ENCODE measurements at regions not wholly inside any gene's neighbourhood (a gene's known extent, or its start where the extent isn't known, plus 50 kb on each side); places are given as distances from the start of the nearest gene placed in this dataset.

DNA sequence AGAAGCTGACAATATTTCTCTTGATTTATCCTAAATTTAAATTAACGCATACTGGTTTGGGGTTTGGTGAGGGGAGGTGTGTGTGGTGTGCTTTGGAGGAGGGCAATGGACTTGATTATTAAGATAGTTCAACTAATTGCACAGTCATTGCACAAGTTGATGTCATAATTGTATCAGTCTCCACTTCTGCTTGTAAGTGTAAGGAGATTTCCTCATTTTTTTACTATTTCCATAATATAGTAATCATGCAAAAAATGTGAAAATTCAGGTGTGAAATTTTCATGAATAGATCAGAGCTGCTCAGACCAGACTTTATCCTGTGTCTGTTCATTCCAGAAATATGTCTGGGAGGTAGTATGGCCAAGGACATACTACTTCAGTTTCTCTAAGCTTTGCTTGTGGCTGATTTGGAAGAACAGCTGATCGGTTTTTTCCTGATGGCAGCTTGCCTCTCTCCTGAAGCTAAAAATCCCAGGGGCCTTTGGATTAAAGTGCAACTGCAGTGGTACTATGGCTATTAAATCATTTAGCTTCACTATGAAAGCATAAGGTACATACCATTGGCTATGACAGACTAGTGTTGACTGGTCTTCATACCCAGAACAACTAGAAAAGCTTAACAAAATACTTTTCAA is 201.8 kb upstream of the MIR17HG start:
- Histone ChIP-seq H3K4me3 (ENCODE audit: insufficient read depth, low read depth, low read length) (no peak overlapping the region), H4K20me1 (ENCODE audit: insufficient read depth, low read length) (no peaks in the 10 kb centered on the region), H2BK120ac (ENCODE audit: low read depth, low read length) (no peak overlapping the region), H4K91ac (ENCODE audit: insufficient read depth, low read depth, low read length) (no peak overlapping the region), H2BK15ac (ENCODE audit: low read depth, low read length) (no peak overlapping the region), H4K5ac (ENCODE audit: low read depth, low read length) (no peak overlapping the region), H2BK5ac (ENCODE audit: low read depth, low read length, poor library complexity, severe bottlenecking) (no peak overlapping the region), H2BK20ac (ENCODE audit: low read depth, low read length) (no peak overlapping the region), H3K27ac (ENCODE audit: insufficient read depth, low read length) (no peak overlapping the region), H3K4me1 (ENCODE audit: control insufficient read depth, insufficient read depth, low read length) (no peaks in the 10 kb centered on the region), H3K14ac (replicated peaks; ENCODE audit: low read depth, low read length) (no peak overlapping the region), H2AK9ac (replicated peaks; ENCODE audit: low read depth, low read length, poor library complexity) (no peak overlapping the region), H3K56ac (ENCODE audit: extremely low read depth, insufficient read depth, low read length) (no peak overlapping the region), H3K9ac (ENCODE audit: low read depth, low read length) (no peak overlapping the region), H3K79me1 (ENCODE audit: low read depth in 1 of 2, low read length in 2 of 2) (no peaks in the 10 kb centered on the region), H4K8ac (ENCODE audit: low read depth in 2 of 2, low read length in 2 of 2) (no peak overlapping the region), H3K9me1 (ENCODE audit: insufficient read depth, low read length) (no peaks in the 10 kb centered on the region), H3K4ac (ENCODE audit: low read depth, low read length) (no peak overlapping the region), H3K9me3 (ENCODE audit: control insufficient read depth, insufficient read depth, low read length) (no peaks in the 10 kb centered on the region; the same call in 1 of the 2 replicates), H3K27me3 (ENCODE audit: control insufficient read depth, insufficient read depth, low read length) (no peaks in the 10 kb centered on the region), H2AFZ (replicated peaks; ENCODE audit: low read length, poor library complexity) (no peak overlapping the region), H2AK5ac (ENCODE audit: low read depth, low read length) (no peak overlapping the region), H3K18ac (ENCODE audit: low read depth, low read length) (no peak overlapping the region), H3K36me3 (ENCODE audit: control insufficient read depth, insufficient read depth, low read length) (no peaks in the 10 kb centered on the region), H3K4me2 (ENCODE audit: low read depth, low read length) (no peak overlapping the region), H3K23ac (ENCODE audit: low read depth, low read length) (no peak overlapping the region)
- POLR2A ChIA-PET (ENCODE audit: unreplicated experiment): no interaction called here
- WGBS, 2 experiments (ENCODE audit: extremely low coverage in 2 of 2, insufficient read length in 1 of 2): no CpG with 5 or more reads among the region's 2 CpGs
- in situ Hi-C loops (cut with MboI; ENCODE audit: low sequenced_read_pairs) (no loop called here), dilution Hi-C loops (cut with HindIII; ENCODE audit: low sequenced_read_pairs, unreplicated experiment) (no loop called here), intact Hi-C loops (cut with micrococcal nuclease) (no loop called here)
- TF ChIP-seq MAZ (IDR thresholded peaks at IDR 0.05; ENCODE audit: borderline replicate concordance, low read depth, low read length) (no peak), MXI1 (IDR thresholded peaks at IDR 0.05; ENCODE audit: borderline replicate concordance, low read depth, low read length) (no peak), BHLHE40 (IDR thresholded peaks at IDR 0.05; ENCODE audit: low read depth, low read length) (no peak), NFE2L2 (IDR thresholded peaks at IDR 0.05; ENCODE audit: low read depth, low read length) (peak; percentile 22; the same call in 1 of the 2 replicates), MAFK (IDR thresholded peaks at IDR 0.05; ENCODE audit: low read depth, low read length) (no peak)
- DNase-seq (no peak), ATAC-seq (ENCODE audit: low read depth) (no peak)
- CTCF ChIA-PET: no interaction called here
- BruUV-seq (replicated peaks): no TSS peak

All from IMR-90 (cell line).